CD4-positive, alpha-beta T cell treated with Interleukin-17A for 1 hour (primary cell): ENCODE measurements at regions not wholly inside any gene's neighbourhood (a gene's known extent, or its start where the extent isn't known, plus 50 kb on each side); places are given as distances from the start of the nearest gene placed in this dataset.
"Not testable (repeated sequence)": the region's sequence is repeated elsewhere in the genome, so short reads cannot be mapped to it uniquely, and the experiment has no call there.

Experiments
- DNase-seq: peaks from one replicate; pipeline ENCODE4 v3.0.0-alpha.2; 2020

DNA sequence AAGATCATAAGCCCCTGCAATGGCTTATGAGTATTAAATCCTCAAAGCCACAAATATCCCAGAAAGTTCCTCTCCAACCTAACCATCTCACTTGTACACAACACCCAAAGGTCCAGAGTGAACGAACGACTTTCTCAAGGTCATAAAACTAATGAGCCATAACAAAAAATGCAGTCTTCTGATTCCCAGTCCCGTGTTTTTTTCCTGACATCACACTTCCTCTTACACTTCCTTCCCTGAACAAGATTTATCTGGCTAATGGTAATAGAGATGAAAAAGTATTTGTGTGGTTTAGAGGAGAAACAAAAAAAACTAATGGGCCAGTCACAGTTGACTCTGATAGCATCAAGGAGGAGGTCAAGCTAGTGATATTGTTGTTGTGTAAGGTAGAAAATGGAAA, 99.5 kb upstream of the KLHL13 start:
- no peak for DNase-seq

DNA sequence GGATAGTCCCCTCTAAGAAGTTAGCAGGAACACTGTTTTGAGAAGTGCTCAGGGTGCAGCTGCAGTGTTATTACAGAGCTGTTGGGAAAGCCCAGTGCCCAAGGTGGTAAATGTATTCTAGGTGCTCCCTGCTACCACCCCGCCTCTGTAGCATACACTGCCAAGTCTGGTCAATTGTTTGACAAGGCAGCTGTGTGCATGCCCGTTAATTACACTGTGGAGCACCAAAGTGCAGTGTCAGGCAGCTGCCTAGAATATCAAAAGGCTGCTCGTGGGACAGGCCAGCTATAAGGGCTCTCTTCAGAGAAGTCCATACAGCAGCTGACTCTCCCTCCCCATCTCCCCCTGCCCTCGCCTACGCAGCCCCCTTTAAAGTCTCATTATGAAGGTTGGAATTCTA, 99.9 kb upstream of the KLHL13 start:
- no peak for DNase-seq

DNA sequence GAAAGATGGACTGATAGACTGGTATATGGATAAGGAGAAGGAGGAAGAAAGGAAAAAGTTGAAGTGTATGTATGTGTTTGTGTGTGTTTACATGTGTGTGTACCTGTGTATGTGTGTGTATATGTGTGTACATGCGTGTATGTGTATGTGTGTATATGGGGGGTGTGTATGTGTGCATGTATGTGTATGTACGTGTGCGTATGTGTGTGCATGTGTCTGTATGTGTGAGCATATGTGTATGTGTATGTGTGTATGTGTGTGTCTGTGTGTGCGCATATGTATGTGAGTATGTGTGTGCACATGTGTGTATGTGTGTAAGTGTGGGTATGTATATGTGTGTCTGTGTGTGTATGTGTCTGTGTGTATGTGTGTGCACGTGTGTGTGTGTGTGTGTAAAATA, 101.5 kb upstream of the KLHL13 start:
- no peak for DNase-seq

DNA sequence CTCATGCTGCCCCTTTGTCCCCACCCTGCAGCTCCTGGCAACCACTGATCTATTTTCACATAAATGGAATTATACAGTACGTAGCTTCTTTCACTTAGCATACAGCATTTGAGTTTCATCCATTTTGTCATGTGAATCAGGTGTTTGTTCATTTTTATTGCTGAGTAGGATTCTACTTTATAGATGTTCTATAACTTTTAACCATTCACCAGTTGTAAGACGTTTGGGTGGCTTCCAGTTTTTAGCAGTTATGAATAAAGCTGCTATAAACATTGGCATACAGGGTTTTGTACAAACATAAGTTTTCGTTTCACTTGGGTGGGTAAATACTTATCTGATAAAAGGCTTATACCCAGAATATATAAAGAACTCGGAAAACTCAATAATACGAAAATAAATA, 102.3 kb upstream of the KLHL13 start:
- no peak for DNase-seq

GRCh38 chrX:118219866-118220265, 103.3 kb upstream of the KLHL13 start:
- DNase-seq, result no peak

DNA sequence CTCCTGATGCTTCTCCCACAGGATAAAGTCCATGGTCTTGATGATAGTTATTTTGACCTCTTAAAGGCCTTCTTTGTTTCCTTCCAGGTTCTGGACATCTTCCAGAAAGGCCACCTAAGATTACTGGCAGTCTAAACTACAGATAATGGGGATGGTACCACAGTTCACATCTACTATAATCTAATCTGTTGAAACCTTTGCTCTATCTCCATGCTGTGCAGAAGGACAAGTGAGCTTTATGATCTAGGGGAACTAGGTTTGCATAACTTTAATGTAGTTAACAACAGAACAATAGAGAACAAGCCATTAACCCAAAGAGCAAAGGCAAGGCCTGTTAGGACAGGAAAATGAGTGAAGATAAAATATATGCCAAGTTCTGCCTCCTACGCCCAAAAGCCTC, 103.9 kb upstream of the KLHL13 start:
- DNase-seq, result no peak

DNA sequence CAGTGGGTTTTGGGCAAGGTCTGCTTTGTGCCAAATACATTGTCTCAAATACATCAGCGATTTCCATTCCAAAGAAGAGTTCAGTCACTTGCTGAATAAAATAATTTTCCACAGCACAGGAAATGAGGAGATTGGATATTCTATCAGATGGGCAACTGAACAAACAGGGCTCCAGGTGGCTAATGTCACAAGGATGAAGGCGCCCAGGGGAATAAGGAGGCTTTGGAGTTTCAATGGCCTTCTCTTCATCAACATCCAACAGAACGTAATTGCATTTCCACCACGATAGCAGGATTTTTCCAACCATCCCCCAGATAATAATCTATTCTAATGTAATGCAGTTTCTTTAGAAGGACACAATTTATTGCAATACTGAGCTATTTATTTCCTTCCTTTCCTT, 104.7 kb upstream of the KLHL13 start:
- no peak for DNase-seq

- no peak for DNase-seq
These were observed 105.1 kb upstream of the KLHL13 start for GRCh38 chrX:118221733-118222132.

- DNase-seq, result no peak
These were observed 105.8 kb upstream of the KLHL13 start for GRCh38 chrX:118222421-118222820.

DNA sequence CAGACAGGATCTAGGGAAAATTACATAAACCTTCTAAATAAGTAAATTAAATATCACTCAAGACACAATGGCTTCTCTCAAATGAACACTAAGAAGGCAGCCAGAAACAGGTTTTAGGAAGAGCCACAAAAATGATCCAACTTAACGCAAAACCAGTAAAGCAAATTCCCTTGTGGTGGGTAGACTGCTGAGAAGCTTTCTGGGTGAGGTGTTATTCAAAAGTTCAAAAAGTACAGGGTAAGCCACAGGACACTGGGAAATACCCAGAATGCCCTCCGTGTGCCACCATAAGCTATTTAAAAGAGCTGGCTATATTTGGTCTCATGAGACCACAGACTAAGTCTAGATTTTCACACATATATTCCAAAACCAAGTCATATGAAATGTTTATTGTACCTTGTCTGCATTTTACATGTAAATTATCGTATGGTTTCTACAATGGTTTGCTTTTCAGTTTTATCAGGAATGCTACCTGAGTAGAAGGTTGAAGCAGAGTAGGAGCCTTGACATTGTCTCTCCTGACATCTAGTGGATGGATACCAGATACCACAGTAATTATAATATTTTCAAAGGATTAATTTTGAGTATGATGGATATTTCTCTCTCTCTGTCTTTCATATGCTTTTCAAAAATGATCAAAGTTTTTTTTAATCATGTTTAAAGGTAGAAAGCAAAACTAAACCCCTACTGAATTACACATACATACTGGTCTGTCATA, 109.3 kb upstream of the KLHL13 start:
- no peak for DNase-seq

DNA sequence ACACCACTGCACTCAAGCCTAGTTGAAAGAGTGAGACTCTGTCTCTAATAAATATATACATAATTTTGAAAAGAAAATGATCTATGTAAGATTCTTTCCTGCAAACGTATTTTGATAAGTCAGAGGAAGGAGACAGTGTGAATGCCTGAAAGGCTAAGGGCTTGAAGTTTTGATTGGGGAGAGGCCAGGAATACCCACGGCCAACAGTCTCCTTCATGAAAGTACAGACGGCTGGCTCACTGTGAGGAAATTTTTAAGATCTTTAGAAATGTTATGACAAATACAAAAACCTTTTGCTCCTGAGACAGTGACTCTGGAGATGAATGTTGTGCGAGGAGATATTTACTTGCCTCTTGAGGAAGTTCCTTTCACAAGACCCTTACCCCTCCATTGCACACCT, 111.4 kb upstream of the KLHL13 start:
- DNase-seq, result no peak

DNA sequence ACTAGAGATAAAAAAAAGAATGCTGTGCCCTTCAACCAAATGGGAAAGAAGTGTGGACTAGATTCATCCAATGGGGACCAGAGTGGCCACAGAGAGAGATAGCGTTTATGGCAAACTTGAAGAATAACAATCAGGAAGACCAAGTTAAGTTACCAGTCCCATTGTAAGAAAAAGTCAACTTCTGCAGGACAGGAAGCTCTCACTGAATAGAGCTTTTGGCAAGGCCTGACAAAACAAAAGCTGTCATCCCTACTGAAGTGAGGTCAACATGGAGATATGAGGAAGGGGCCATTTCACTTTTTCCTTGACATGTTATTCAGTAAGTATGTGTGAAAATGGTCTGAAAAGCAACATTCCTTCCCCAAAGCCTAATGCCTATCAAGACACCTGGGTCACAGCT, 111.8 kb upstream of the KLHL13 start:
- no peak for DNase-seq

DNA sequence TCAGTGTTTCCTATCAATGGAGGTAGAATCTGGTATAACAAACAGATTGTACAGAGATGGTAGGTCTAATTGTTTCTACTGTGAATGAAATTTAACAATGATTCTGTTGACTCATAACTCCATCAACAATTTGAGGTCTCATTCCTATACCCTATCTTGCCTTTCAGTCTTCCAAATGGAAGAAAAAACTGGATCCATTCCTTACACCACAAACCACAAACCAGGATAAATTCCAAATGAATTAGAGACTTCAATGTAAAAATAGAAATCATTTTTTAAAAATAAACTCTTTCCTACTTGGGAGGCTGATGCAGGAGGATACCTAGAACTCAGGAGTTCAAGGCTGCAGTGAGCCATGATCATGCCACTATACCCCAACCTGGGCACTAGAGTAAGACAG, 114.4 kb upstream of the WDR44 start:
- no peak for DNase-seq

DNA sequence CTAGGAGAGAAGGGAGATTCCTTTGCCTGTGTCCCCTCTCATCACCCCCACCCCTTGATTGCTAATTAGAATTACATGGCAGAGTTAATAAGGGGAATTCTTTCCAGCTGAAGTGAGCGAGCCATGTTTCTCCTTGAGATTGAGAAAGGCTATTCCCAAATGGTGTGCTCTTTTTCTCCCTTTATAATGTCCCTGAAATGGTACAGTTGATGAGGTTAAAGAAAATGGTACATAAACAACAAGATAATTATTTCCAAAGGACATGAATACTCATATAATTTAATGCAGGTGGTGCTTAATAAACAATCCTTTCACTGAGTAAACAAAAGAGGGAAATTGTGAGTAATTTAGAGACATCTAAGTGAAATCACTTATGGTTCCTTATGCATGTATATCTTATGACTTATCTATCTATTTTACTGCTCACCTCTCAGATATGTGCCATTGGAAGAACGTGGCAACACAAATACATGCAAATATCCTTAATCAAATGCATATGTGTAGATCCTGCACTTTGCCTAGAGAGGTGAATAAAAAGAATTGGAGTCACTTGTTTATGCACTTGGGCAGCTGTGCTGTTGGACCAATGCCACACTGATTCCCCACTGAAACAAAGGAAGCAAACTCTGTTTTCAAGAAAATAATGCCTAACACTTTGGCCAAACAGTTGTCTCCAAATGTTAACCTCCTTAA, 106.6 kb upstream of the WDR44 start:
- no peak for DNase-seq

DNA sequence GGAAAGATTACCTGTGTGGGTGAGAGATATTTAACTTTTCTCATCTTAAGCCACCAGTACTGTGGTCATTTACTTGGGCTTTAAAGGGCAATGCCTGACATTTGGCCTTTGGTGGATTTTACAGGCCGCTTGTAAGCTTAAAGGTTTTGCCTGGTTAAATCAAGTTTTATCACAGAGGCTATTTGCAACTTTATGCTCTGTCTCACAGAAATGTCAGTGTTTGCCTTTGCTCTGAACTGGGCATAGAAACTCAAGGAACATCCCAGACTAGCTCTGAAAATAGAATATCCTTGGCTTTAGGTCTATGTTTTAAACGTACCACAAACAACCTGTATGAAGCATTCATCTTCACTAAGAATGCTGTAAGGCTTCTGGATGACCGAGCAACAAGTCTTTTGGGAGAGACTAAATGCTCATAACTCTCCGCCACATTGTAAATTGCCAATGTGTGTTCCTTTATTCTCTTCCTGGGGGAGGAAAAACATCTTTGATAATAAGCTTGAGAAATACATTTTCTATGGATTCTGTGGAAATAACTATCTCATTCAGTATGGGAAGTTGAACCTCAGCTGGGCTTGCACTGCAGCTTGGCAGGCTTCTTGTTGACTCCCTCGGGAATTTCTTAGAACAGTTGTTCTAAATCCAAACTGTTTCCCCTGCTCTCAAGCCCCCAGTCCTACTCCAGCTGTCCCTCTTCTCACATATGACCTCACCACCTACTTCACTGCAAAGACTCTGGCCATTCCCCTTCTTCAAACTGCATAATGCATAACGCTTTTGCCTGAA, 105.8 kb upstream of the WDR44 start:
- no peak for DNase-seq

GRCh38 chrX:118246961-118247360, 98.9 kb upstream of the WDR44 start:
- DNase-seq, result not testable (repeated sequence)

DNA sequence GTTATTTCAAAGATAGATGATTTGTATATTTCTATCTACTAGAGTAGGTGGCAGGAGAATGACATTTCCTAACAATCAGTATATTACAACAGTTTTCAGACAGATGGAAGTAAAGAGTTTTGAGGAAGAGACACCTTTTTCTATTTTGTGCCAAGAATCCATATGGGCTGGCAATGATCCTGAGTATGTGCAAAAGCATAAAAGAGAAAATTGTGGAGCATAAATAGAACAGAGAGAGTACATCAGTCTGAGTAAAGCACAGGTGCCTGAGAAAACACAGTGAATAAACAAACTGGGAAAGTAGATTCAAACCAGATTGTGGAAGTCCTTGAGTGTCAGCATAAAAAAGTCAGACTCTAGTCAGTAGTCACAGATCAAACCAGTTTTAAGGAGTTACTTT, 96.8 kb upstream of the WDR44 start:
- no peak for DNase-seq

DNA sequence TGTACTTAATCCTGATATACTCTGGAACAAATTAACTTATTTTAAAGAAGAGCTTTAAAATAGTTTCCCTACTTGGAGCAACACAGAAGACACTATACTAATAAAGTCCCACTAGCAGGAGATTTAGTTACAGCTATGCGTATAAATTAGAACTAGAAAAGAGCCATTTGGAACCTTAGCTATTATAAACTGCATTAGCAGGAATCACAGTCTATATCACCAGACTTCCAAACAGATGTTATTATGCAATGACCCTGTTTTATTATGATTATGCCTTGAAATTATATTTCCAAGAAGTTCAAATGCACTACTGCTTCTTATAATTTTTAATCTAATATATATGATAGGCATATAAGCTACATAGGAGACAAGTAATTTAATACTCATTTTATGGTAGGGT, 95.5 kb upstream of the WDR44 start:
- DNase-seq, result no peak

GRCh38 chrX:118251271-118251670, 94.6 kb upstream of the WDR44 start:
- DNase-seq, result no peak

DNA sequence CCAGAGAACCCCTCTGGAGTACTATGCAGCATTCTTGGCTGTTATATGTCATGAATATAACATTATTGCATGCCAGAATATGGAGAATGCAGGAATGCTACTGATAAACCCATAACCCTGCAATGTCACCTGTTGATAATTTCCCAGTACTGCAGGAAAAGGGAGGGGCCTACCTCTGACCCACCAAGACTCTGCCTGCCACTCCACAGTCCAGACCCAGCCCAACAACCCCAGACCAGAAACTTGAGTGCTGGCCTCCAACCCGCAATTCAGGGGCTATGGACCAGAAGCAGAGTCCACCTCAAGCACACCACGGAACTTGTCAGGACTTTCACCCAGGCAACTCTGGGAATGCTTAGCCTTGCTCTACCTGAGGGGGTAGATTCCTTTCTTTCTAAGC, 92.9 kb upstream of the WDR44 start:
- DNase-seq, result no peak

DNA sequence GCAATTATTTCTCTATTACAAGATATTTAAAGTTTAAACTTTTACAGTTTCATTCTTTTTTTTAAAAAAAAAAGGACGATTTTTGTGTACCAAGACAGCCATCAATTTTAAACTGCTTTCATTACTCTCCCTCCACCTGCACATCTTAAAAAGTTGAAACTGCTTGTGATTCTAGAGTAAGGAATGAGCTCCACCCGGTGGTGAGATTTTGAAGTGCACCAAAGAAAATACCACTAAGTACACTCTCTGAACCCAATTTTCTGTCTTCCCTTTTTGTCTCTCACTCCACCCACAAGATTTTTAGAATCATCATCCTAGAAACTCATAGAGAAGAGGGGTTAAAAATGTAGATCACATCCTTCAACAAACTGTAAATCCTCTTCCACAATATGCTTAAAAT, 91.3 kb upstream of the WDR44 start:
- DNase-seq, result peak; percentile 19

GRCh38 chrX:118255921-118256320, 90.0 kb upstream of the WDR44 start:
- no peak for DNase-seq

GRCh38 chrX:118257781-118258180, 88.1 kb upstream of the WDR44 start:
- no peak for DNase-seq

GRCh38 chrX:118259213-118259612, 86.7 kb upstream of the WDR44 start:
- DNase-seq, result no peak
